ENCODE measurements at regions not wholly inside any gene's neighbourhood (a gene's known extent, or its start where the extent isn't known, plus 50 kb on each side); places are given as distances from the start of the nearest gene placed in this dataset.

GRCh38 chr17:70239391-70239826, 70.1 kb downstream of the KCNJ2 start:
- intact Hi-C loops (cut with DNase I): no loop called here
- Histone ChIP-seq H3K36me3 (no peaks in the 10 kb centered on the region), H3K4me3 (no peak overlapping the region), H3K27me3 (ENCODE audit: low read depth) (no peaks in the 10 kb centered on the region), H3K4me1 (no peaks in the 10 kb centered on the region), H3K9me3 (no peaks in the 10 kb centered on the region), H3K27ac (no peak overlapping the region)
- TF ChIP-seq, protein P1, sequence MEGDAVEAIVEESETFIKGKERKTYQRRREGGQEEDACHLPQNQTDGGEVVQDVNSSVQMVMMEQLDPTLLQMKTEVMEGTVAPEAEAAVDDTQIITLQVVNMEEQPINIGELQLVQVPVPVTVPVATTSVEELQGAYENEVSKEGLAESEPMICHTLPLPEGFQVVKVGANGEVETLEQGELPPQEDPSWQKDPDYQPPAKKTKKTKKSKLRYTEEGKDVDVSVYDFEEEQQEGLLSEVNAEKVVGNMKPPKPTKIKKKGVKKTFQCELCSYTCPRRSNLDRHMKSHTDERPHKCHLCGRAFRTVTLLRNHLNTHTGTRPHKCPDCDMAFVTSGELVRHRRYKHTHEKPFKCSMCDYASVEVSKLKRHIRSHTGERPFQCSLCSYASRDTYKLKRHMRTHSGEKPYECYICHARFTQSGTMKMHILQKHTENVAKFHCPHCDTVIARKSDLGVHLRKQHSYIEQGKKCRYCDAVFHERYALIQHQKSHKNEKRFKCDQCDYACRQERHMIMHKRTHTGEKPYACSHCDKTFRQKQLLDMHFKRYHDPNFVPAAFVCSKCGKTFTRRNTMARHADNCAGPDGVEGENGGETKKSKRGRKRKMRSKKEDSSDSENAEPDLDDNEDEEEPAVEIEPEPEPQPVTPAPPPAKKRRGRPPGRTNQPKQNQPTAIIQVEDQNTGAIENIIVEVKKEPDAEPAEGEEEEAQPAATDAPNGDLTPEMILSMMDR (IDR thresholded peaks at IDR 0.05): no peak
- DNase-seq: no peak
- no peak for ATAC-seq

DNA sequence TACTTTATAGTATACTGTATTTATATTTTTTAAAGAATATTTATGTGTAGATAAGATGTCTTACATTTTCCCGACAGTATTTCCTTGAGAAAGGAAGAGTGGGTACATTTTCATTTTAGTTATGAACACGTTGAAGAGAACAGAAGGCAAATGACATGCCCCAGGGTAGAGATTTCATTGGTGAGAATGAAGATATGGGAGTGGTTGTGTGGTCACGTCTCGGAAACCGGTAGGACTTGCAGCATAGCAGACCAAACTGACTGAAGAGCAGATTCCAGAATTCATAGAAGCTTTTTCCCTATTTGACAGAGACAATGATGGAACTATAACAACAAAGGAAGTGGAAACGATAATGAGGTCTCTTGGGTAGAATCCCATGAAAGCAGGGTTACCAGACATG, 71.7 kb downstream of the KCNJ2 start:
- H3K4me3 ChIP-seq: no peak overlapping the region
- H3K27me3 ChIP-seq (ENCODE audit: low read depth): no peaks in the 10 kb centered on the region
- H3K9me3 ChIP-seq: no peaks in the 10 kb centered on the region
- H3K36me3 ChIP-seq: no peaks in the 10 kb centered on the region
- ATAC-seq (no peak), DNase-seq (no peak)
- no peaks in the 10 kb centered on the region for H3K4me1 ChIP-seq
- intact Hi-C loops (cut with DNase I): no loop called here
- TF ChIP-seq, protein P1 (IDR thresholded peaks at IDR 0.05): no peak
- no peak overlapping the region for H3K27ac ChIP-seq

DNA sequence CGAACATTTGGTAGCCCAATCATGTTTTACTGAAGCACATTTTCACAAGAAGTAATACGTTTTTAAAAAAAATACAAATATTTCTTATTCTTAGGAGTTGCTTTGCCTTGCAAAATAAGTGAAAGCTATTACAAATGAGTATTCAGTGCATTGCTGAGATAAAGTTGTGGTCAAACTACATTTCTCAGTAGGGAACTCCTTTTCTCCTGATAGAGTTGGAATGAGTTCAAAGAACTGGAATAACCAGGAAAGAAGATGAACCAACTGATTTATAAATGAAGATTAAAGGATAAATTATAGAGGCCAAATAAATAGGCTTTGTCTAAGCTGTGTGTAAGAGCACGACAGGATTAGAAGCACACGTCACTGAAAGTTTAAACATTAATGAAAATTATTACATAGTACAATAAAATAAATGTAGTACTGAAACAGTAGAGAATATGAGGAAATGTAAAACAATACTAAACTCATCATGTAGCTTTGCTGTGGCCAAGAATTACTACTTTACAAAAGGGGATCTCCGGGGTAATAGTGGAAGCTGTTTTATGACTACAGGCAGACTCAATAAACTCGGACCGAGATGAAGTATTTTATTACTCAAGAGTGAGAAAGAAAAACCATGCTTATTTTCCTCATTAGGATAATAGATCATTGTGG, 73.6 kb downstream of the KCNJ2 start:
- no peak for ATAC-seq

DNA sequence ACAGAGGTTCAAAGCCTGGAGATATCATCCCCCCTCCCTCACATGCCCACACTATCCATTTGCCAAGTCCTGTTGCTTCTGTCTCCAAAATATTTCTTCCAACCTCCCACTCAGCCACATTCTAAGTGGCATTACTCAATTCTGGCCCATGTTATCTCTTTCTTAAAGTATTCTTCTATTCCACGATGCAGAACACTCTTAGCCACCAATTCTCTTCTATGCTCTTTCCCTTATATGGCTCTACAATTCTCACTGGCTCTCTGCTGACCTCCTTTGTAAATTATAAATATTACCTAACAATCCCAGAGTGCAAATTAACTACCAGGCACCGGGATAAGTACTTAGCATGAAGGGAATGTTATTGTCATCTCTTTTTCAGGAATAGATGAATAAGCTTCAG, 82.4 kb downstream of the KCNJ2 start:
- no peak for ATAC-seq

More for the DNA sequence above, 73.6 kb downstream of the KCNJ2 start:
- Histone ChIP-seq H3K27ac (no peak overlapping the region), H3K9me3 (no peaks in the 10 kb centered on the region), H3K27me3 (ENCODE audit: low read depth) (no peaks in the 10 kb centered on the region), H3K36me3 (no peaks in the 10 kb centered on the region), H3K4me1 (no peaks in the 10 kb centered on the region), H3K4me3 (no peak overlapping the region)
- TF ChIP-seq, protein P1 (IDR thresholded peaks at IDR 0.05): no peak
- DNase-seq: no peak
- intact Hi-C loops (cut with DNase I): no loop called here

GRCh38 chr17:70254735-70255460, 85.6 kb downstream of the KCNJ2 start:
- TF ChIP-seq, protein P1 (IDR thresholded peaks at IDR 0.05): no peak
- DNase-seq (no peak), ATAC-seq (no peak)
- intact Hi-C loops (cut with DNase I): no loop called here
- H3K27ac ChIP-seq: no peak overlapping the region
- H3K36me3 ChIP-seq: no peaks in the 10 kb centered on the region
- H3K27me3 ChIP-seq (ENCODE audit: low read depth): no peaks in the 10 kb centered on the region
- no peak overlapping the region for H3K4me3 ChIP-seq
- no peaks in the 10 kb centered on the region for H3K4me1 ChIP-seq
- no peaks in the 10 kb centered on the region for H3K9me3 ChIP-seq

More for the DNA sequence above, 82.4 kb downstream of the KCNJ2 start:
- Histone ChIP-seq H3K27ac (no peak overlapping the region), H3K4me3 (no peak overlapping the region), H3K4me1 (no peaks in the 10 kb centered on the region), H3K36me3 (no peaks in the 10 kb centered on the region), H3K27me3 (ENCODE audit: low read depth) (no peaks in the 10 kb centered on the region), H3K9me3 (no peaks in the 10 kb centered on the region)
- TF ChIP-seq, protein P1 (IDR thresholded peaks at IDR 0.05): no peak
- intact Hi-C loops (cut with DNase I): no loop called here
- DNase-seq: no peak

Measured in lower lobe of right lung (tissue), 2 donors.